HepG2 (cell line): ENCODE measurements at regions not wholly inside any gene's neighbourhood (a gene's known extent, or its start where the extent isn't known, plus 50 kb on each side); places are given as distances from the start of the nearest gene placed in this dataset.

Source experiments
- CHD2 ChIP-seq: IDR thresholded peaks from 2 replicates; pipeline ENCODE4 v1.6.1; 2011; ENCODE audit warnings: low read depth, low read length, improper control_type of control experiment
- PHF8 ChIP-seq: sonication (generic); formaldehyde crosslinking; IDR thresholded peaks from 2 replicates; pipeline ENCODE4 v1.5.0; 2020; ENCODE audit warnings: missing genetic modification reagents
- RARG ChIP-seq: sonication (generic); formaldehyde crosslinking; IDR thresholded peaks from 2 replicates; pipeline ENCODE4 v1.4.0; 2020; ENCODE audit warnings: low read depth, mild to moderate bottlenecking, missing genetic modification reagents
- RERE ChIP-seq: IDR thresholded peaks from 2 replicates; pipeline ENCODE4 v1.6.1; 2016; ENCODE audit warnings: low read depth, missing genetic modification reagents, missing compliant biosample characterization
- STAT6 ChIP-seq: sonication (generic); formaldehyde crosslinking; IDR thresholded peaks from 2 replicates; pipeline ENCODE4 v1.4.0; 2020; ENCODE audit warnings: missing genetic modification reagents, mild to moderate bottlenecking, borderline replicate concordance
- ZBTB3 ChIP-seq: sonication (generic); formaldehyde crosslinking; IDR thresholded peaks from 2 replicates; pipeline ENCODE4 v1.4.0; 2020; ENCODE audit warnings: low read depth, mild to moderate bottlenecking, moderate library complexity, missing genetic modification reagents, borderline replicate concordance
- ZBTB49 ChIP-seq: sonication (generic); formaldehyde crosslinking; IDR thresholded peaks from 2 replicates; pipeline ENCODE4 v1.4.0; 2020; ENCODE audit warnings: missing genetic modification reagents, borderline replicate concordance
- ZFYVE20 ChIP-seq: sonication (generic); formaldehyde crosslinking; IDR thresholded peaks from 2 replicates; pipeline ENCODE4 v1.8.0; 2023; ENCODE audit warnings: low read depth, mild to moderate bottlenecking, moderate library complexity, missing genetic modification reagents, borderline replicate concordance
- ZMYM4 ChIP-seq: sonication (generic); formaldehyde crosslinking; IDR thresholded peaks from 2 replicates; pipeline ENCODE4 v1.8.1; 2023; ENCODE audit warnings: mild to moderate bottlenecking, missing genetic modification reagents
- ZNF557 ChIP-seq: sonication (generic); formaldehyde crosslinking; IDR thresholded peaks from 2 replicates; pipeline ENCODE4 v1.4.0; 2020; ENCODE audit warnings: missing genetic modification reagents

GRCh38 chr13:22893204-22893603, 287.6 kb upstream of the SGCG start (continued):
- TF ChIP-seq RERE (CRISPR knock-in tag) (no peak), ZMYM4 (CRISPR knock-in tag) (no peak), CHD2 (no peak), ZFYVE20 (CRISPR knock-in tag) (no peak), RARG (CRISPR knock-in tag) (no peak), PHF8 (CRISPR knock-in tag) (no peak), ZNF557 (CRISPR knock-in tag) (no peak), ZBTB49 (no peak), STAT6 (CRISPR knock-in tag) (no peak), ZBTB3 (CRISPR knock-in tag) (no peak)
